Astrocyte (in vitro differentiated cells and primary cell): ENCODE measurements at regions not wholly inside any gene's neighbourhood (a gene's known extent, or its start where the extent isn't known, plus 50 kb on each side); places are given as distances from the start of the nearest gene placed in this dataset.

Experiments used
- CTCF ChIP-seq: IDR thresholded peaks from 2 replicates; pipeline ENCODE4 v1.5.1; 2011; ENCODE audit warnings: low read depth, mild to moderate bottlenecking, inconsistent platforms, low read length, moderate library complexity; ENCODE audit not compliant: insufficient read depth
- EZH2 ChIP-seq: IDR thresholded peaks from 2 replicates; pipeline ENCODE4 v1.6.1; 2012; ENCODE audit warnings: mild to moderate bottlenecking, low read length, inconsistent platforms; ENCODE audit not compliant: insufficient read depth

- TF ChIP-seq EZH2 (no peak), CTCF (no peak)
These were observed 331.8 kb downstream of the FAT3 start for GRCh38 chr11:92556431-92556830.
